ENCODE measurements at regions not wholly inside any gene's neighbourhood (a gene's known extent, or its start where the extent isn't known, plus 50 kb on each side); places are given as distances from the start of the nearest gene placed in this dataset.
"Not testable (repeated sequence)": the region's sequence is repeated elsewhere in the genome, so short reads cannot be mapped to it uniquely, and the experiment has no call there.

DNA sequence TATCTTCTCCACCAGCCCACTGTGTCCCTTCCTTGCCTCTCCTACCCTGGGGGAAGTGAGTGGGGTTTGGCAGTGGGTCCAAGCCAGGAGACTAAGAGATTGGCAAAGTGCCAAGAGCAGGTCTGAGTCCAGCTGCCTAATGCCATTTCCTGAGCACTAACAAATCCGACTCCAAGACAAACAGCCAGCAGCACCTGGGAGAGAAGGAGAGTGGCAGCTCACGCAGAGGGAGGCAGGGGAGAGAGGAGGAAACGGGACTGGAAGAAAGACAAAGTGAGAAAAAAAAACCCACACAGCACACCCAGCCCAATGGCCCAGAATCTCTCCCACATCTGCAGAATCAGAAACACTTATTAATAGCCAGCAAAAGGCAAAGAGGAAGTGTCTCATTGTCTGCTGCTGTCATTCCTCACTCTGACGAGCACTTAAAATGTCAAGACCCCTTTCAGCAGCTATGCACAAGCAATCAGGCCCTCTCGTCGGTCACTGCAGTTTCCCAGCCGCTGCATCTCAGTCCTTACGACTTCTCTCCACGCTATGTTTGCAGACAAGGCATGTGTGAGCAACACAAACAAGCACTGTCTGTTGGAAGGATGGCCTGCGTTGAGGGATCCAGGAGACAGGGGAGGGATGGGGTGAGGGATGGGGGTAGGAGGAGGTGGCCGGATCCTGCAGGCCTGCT, 558.4 kb upstream of the CADM1 start:
- H3K4me3 Mint-ChIP-seq = no peak overlapping the region

DNA sequence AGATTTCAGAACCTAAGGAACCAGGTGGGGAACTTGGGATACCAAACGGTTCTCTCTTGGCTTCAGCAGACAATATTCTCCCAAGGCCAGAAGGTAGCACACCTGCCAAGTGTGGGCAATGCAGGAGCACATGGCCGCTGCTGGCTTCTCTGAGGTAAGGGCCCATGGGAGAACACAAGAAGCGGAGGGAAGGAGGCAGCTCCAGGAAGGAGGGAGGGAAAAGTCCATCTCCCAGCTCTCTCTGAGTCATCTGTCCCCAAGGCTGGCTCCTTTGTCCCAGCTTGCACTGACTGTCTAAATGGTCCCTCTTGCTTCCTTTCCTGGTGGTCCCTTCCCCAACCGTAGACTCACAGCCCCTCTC, 557.9 kb upstream of the CADM1 start:
- H3K4me1 Mint-ChIP-seq = peaks cover 0 to 9% (median 2%) of the 10 kb centered on the region in 3 donors
- H3K36me3 Mint-ChIP-seq = no peaks in the 10 kb centered on the region
- H3K27ac Mint-ChIP-seq = no peak overlapping the region
- no peak overlapping the region for H3K4me3 Mint-ChIP-seq
- H3K27me3 Mint-ChIP-seq = peaks cover 10% of the 10 kb centered on the region
- peaks cover 0 to 2% (median 1%) of the 10 kb centered on the region in 3 donors for H3K9me3 Mint-ChIP-seq

More for the DNA sequence above, 558.4 kb upstream of the CADM1 start:
- Mint-ChIP-seq H3K36me3 (no peaks in the 10 kb centered on the region), H3K27me3 (peaks cover 10% of the 10 kb centered on the region), H3K9me3 (peaks cover 0 to 2% (median 1%) of the 10 kb centered on the region in 3 donors), H3K27ac (no peak overlapping the region), H3K4me1 (peaks cover 0 to 9% (median 2%) of the 10 kb centered on the region in 3 donors)

DNA sequence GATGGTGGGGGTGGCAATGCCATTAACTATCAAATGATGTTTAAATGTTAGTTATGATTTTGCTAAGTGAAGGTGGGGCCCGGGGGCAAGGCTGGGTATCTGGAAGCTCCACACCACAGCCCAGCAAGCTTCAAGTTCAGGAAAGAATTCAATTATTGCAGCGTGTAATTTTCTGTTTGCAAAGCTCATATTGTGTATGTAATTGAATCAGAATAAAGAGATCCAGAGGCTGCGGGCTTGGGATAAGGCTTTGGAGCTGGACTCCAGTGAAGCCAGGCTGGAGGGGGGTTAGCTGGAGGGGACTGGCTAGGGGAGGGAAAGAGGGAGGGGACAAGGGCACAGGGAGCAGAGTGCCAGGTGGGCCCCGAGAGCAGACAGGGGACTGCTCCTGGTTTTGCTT, 557.1 kb upstream of the CADM1 start:
- Mint-ChIP-seq H3K9me3 (peaks cover 0 to 4% (median 1%) of the 10 kb centered on the region in 3 donors), H3K4me3 (no peak overlapping the region), H3K27ac (no peak overlapping the region), H3K4me1 (peaks cover 0 to 7% (median 2%) of the 10 kb centered on the region in 3 donors), H3K27me3 (peaks cover 7% of the 10 kb centered on the region), H3K36me3 (no peaks in the 10 kb centered on the region)

DNA sequence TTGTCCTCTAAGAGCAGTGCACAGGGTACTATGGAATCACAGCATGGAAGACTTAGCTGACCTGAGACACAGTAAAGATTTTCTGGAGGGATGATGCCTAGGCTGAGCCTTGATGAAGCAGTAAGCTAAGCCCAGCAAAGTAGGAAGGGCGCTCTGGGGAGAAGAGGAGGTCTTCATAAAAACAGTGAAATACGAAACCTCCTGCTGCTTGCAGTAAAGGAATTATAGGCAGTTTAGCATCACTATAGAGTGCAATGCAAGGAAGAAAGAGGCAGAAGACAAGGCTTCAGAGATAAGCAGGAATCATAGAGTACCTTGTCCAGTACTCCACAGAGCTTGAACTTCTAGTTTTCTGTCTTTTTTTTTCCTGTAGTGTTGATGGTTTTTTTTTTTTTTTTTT, 555.7 kb upstream of the CADM1 start:
- Mint-ChIP-seq H3K27me3 (peaks cover 7% of the 10 kb centered on the region), H3K27ac (no peak overlapping the region), H3K4me3 (no peak overlapping the region), H3K36me3 (no peaks in the 10 kb centered on the region), H3K4me1 (peaks cover 0 to 2% (median 0%) of the 10 kb centered on the region in 3 donors), H3K9me3 (peaks cover 0 to 4% (median 1%) of the 10 kb centered on the region in 3 donors)

DNA sequence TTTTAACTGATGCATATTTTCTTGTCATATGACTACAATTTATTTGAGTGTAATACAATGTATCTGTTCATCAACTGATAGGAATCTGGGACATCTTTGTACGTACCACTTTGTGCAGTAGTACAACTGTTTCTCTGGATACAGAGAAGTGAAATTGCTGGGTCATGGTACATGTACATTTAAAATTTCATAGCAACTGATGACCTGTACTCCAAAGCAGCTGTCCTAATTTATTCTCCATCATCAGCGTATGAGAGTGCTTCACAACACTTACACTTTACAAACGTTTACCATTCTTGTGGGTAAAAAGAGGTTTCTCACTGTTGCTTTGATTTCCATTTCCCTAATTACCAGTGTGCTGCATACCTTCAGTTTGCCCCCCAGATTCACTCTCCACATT, 552.8 kb upstream of the CADM1 start:
- Mint-ChIP-seq H3K4me3 (no peak overlapping the region), H3K27me3 (peaks cover 12% of the 10 kb centered on the region), H3K4me1 (no peaks in the 10 kb centered on the region), H3K9me3 (peaks cover 0 to 4% (median 0%) of the 10 kb centered on the region in 3 donors), H3K36me3 (no peaks in the 10 kb centered on the region), H3K27ac (peak overlapping the region in 1 of 3 donors; percentile 47)

DNA sequence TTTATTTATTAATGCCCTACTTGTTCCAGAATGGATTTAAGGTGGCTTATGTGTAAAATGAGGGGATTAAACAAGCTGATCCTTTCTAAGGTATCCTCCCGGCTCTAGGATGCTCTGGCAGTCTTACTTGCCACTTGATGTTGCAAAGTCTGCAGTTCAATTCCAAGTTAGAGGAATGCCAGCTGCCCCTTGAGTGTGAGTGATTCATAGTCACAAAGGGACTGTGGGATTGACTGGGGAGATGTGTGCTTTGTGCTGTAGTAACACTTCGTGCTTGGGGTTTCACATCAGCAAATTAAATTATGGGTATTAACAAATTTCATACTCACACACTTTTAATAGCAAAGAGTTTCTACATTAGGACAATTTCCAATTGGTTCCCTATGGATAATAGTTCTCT, 550.8 kb upstream of the CADM1 start:
- H3K4me3 Mint-ChIP-seq = no peak overlapping the region
- H3K4me1 Mint-ChIP-seq = no peaks in the 10 kb centered on the region

DNA sequence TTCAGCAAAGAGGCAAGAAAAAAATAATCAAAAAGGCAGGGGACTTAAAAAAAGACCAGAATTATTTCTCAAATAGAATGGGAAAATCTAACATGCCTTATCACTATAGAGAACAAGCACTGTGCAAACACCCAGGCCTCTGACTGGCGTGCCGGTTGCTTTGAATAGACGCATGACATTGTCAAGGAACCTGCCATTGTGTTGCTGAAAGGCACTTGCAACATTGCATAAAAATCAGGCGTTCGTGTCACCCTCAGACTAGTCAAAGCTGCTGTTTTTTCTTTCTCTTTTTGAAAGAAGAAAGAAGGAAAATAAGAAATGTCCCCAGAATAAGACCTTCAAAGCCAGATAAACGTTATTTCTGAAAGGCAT, 549.3 kb upstream of the CADM1 start:
- H3K9me3 Mint-ChIP-seq = peaks cover 0 to 2% (median 0%) of the 10 kb centered on the region in 3 donors
- no peak overlapping the region for H3K4me3 Mint-ChIP-seq
- H3K27ac Mint-ChIP-seq = no peak overlapping the region
- peaks cover 10% of the 10 kb centered on the region for H3K27me3 Mint-ChIP-seq
- H3K36me3 Mint-ChIP-seq = no peaks in the 10 kb centered on the region
- H3K4me1 Mint-ChIP-seq = no peaks in the 10 kb centered on the region

More for the DNA sequence above, 550.8 kb upstream of the CADM1 start:
- Mint-ChIP-seq H3K27ac (no peak overlapping the region), H3K9me3 (peaks cover 0 to 2% (median 0%) of the 10 kb centered on the region in 3 donors), H3K27me3 (peaks cover 12% of the 10 kb centered on the region), H3K36me3 (no peaks in the 10 kb centered on the region)

DNA sequence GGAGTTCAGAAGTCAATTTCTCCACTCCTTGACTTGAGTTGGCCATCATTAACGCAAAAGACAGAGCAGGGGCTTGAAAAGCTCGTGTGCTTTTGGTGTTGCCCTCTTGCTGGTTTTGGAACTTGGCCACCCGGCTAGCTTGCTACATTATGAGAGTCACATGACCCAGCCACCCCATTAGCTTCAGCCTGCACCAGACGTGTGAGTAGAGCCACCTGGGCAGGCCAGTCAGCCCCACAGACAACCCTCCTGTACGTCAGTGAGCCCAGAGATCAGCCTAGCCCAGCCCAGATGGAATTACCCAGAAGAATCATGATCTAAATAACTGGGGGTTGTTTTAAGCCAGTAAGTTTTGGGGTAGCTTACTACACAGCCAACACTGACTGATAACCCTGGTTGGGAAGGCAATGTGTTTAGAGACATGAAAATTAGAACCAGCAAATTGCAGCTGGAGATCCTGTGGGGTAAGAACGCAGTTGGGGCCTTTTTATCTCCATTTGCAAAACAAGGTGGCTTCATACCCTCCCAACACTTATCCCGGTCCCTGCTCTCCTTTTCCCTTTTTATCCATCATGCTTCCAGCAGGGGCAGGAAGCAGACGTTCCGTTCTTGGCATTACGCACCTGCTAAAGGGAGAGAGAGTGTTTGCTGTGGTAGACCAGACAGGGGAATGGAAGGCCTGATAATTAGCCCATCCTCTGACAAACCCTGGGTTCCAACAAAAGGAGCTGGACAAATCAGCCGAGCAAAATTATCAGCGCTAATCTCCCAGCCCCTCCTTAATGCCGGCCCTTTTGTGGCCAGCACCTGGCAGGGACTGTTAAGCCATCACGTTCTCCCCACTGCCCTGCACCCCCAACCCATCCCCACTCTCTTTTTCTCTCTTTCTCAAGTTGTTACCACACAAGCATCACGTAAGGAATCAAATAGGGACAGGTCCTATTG, 548.7 kb upstream of the CADM1 start:
- no peaks in the 10 kb centered on the region for H3K4me1 Mint-ChIP-seq
- peaks cover 0 to 2% (median 0%) of the 10 kb centered on the region in 3 donors for H3K9me3 Mint-ChIP-seq
- H3K36me3 Mint-ChIP-seq = no peaks in the 10 kb centered on the region
- H3K4me3 Mint-ChIP-seq = no peak overlapping the region
- H3K27me3 Mint-ChIP-seq = peaks cover 11% of the 10 kb centered on the region
- no peak overlapping the region for H3K27ac Mint-ChIP-seq

DNA sequence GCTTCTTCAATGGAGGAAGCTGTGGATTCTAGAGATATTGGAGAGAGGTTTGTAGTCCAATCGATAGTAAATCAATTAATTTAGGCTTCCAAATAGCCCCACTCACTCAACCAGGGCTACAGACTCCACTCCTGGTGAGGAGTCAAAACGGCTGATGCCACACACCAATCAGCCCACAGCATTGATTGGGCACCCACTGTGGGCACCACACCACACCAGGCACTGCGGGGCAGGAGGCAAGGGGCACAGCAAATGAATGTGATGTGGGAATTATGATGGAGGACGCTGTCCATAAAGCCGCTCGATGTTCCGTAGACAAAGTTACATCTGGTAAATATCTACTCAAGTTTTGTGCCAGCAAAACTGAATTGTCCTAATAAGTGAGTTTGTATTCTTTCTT, 547.3 kb upstream of the CADM1 start:
- Mint-ChIP-seq H3K36me3 (no peaks in the 10 kb centered on the region), H3K27me3 (peaks cover 12% of the 10 kb centered on the region), H3K9me3 (peaks cover 0 to 2% (median 0%) of the 10 kb centered on the region in 3 donors), H3K27ac (no peak overlapping the region), H3K4me3 (no peak overlapping the region), H3K4me1 (no peaks in the 10 kb centered on the region)

DNA sequence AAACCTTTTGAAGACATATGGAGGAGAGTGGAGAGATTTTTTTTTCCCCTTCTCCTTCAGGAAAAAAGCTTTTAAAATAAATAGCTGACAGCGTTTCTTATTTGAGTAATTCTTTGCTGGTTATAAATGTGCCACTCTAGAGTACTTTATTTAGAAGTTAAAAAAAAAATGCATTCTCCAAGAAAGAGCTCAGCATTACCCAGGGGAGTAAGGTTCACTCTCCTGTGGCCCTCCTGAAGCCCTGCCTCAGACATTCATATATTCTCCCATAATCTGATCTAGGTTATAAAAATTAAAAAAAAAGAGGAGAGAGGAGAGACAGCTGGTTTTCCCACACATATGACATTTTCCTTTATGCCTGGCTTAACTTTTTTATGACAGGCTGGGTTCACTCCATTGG, 545.2 kb upstream of the CADM1 start:
- Mint-ChIP-seq H3K9me3 (no peaks in the 10 kb centered on the region), H3K4me1 (no peaks in the 10 kb centered on the region), H3K4me3 (no peak overlapping the region), H3K27me3 (peaks cover 12% of the 10 kb centered on the region), H3K27ac (no peak overlapping the region), H3K36me3 (no peaks in the 10 kb centered on the region)

DNA sequence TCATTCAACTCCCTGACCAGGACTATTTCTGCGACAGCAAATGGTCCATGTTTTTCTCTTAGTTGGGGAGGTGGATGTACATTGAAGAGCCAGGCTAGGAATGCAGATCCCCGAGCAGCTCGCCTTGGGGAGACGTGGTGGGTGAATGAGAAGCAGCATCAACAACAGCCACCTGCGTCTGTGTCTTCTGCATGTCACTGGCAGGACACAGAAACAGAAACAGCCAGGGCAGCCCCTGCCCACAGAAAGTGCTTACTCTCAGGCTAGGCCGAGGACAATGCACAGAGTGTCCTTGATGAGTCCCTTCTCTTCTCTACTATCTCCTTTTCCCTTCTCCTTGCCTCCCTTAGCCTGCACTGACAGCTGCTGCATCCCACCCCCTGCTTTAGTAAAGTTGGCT, 541.9 kb upstream of the CADM1 start:
- H3K9me3 Mint-ChIP-seq = no peaks in the 10 kb centered on the region
- H3K36me3 Mint-ChIP-seq = no peaks in the 10 kb centered on the region
- H3K4me3 Mint-ChIP-seq = no peak overlapping the region
- H3K27me3 Mint-ChIP-seq = peaks cover 6% of the 10 kb centered on the region
- H3K27ac Mint-ChIP-seq = no peak overlapping the region
- H3K4me1 Mint-ChIP-seq = no peaks in the 10 kb centered on the region

DNA sequence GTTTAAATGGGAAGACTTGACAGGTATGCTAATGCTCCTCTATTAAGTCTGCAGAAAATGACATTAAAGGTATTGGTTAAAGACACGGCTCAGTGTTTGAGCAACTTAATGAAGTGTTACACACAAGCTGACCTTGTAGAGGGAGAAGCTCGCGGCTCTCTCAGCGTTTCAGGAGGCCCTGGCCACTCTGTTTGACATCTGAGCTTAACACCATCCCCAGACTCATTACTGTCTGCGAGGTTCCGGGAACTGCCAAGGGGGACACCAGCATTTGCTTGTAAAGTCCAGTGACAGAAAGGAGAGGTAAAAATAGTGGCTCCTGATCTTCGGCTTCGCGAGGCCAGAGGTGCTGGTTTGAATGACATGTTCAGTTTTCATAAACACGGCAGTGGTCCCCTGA, 540.7 kb upstream of the CADM1 start:
- Mint-ChIP-seq H3K9me3 (no peaks in the 10 kb centered on the region), H3K27ac (no peak overlapping the region), H3K27me3 (peaks cover 6% of the 10 kb centered on the region), H3K4me1 (no peaks in the 10 kb centered on the region), H3K36me3 (no peaks in the 10 kb centered on the region), H3K4me3 (no peak overlapping the region)

DNA sequence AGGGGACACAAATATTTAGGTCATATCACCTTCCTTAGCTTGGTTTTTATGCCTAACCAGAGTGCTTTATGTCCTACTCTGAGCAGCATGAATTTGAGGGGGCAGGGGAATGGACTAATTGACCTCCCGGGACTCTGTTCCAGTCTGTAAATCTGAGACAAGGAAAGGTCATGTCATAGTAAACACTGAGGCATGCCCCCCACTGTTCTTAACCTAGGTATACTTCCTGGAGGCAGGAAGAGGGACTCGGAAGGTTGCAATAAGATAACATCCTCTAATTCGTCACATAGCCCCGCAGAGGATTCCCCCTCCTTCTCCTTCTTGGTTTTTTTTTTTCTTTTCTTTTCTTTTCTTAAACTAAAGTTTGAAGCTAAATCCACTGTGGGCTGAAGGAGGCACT, 540.3 kb upstream of the CADM1 start:
- Mint-ChIP-seq H3K9me3 (no peaks in the 10 kb centered on the region), H3K27ac (no peak overlapping the region), H3K36me3 (no peaks in the 10 kb centered on the region), H3K4me1 (no peaks in the 10 kb centered on the region), H3K27me3 (peaks cover 6% of the 10 kb centered on the region), H3K4me3 (no peak overlapping the region)

DNA sequence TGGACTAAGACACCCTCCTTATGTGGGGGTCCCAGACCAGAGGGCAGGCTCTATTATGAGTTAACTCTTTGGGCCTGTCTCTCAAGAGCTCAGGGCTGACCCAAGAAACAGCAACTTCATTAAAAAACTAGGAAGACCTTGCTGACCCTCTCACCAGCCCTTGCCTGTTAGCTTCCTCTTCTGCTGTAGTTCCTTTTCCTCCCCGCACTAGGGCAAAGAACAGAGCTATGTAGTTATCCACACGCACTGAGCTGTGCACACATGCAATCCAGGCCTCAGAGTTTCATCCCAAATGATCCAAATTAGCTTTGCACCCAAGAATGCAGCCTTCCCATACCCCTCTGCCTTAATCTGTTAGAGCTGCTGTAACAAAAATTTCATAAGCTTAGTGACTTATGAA, 539.6 kb upstream of the CADM1 start:
- Mint-ChIP-seq H3K4me1 (no peaks in the 10 kb centered on the region), H3K27me3 (peaks cover 6% of the 10 kb centered on the region), H3K27ac (no peak overlapping the region), H3K9me3 (no peaks in the 10 kb centered on the region), H3K4me3 (no peak overlapping the region), H3K36me3 (no peaks in the 10 kb centered on the region)

DNA sequence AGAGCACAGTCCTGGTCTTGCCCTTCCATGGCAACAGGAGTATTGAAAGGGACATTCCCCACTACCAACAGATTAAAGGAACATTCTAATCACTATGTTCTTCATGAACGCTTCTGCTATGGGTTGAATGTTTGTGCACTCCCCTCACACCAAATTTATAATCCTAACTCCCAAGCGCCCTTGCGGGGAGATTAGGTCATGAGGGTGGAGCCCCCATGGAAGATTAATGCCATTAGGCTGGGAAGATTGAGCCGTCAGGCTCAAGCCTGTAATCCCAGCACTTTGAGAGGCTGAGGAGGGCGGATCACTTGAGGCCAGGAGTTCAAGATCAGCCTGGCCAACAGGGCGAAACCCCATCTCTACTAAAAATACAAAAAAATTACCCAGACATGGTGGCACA, 538.8 kb upstream of the CADM1 start:
- not testable (repeated sequence) for H3K4me3 Mint-ChIP-seq, H3K27ac Mint-ChIP-seq, H3K9me3 Mint-ChIP-seq, H3K36me3 Mint-ChIP-seq, H3K4me1 Mint-ChIP-seq, H3K27me3 Mint-ChIP-seq

DNA sequence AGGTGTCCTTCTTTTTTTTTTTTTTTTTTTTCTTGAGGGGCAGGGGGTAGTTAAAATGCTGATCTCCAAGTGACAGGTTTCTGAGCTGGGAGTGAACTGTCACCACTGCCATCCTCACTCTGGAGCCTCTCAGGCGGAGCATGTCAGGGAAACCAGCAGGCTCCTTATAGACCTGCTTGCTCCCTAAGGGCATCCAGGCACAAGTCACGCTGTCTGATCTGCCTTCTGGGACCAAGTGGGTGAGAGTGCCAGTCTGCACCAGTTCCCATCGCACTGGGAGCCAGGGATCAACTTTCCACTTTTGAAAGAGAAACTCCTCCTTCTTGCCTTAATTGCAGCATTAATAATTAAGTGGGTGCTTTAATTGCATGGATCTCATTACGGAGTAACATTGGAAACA, 537.9 kb upstream of the CADM1 start:
- H3K27me3 Mint-ChIP-seq = peaks cover 4% of the 10 kb centered on the region
- H3K4me1 Mint-ChIP-seq = no peaks in the 10 kb centered on the region
- H3K9me3 Mint-ChIP-seq = no peaks in the 10 kb centered on the region
- H3K36me3 Mint-ChIP-seq = no peaks in the 10 kb centered on the region
- H3K27ac Mint-ChIP-seq = no peak overlapping the region
- no peak overlapping the region for H3K4me3 Mint-ChIP-seq

Measured in IgD-negative memory B cell (primary cell).